ENCODE measurements at regions not wholly inside any gene's neighbourhood (a gene's known extent, or its start where the extent isn't known, plus 50 kb on each side); places are given as distances from the start of the nearest gene placed in this dataset.

DNA sequence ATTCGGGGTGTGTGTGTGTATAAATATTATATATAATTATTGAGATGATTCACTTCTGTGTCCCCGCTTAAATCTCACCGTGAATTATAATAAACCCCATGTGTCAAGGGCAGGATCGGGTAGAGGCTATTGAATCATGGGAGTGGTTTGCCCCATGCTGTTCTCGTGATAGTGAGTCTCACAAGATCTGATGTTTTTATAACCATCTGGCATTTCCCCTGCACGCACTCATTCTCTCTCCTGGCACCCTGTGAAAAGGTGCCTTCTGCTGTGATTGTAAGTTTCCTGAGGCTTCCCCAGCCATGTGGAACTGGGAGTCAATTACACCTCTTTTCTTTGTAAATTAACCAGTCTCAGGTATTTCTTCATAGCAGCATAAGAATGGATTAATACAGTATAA lies 851.4 kb upstream of the AGA start:
- Histone ChIP-seq H3K9ac (ENCODE audit: insufficient read length, low read depth) (no peak overlapping the region), H3K9me3 (ENCODE audit: insufficient read depth, low read length) (no peaks in the 10 kb centered on the region), H3K4me1 (ENCODE audit: insufficient read depth, insufficient read length) (no peaks in the 10 kb centered on the region), H3K36me3 (ENCODE audit: insufficient read depth, insufficient read length, low read length) (no peaks in the 10 kb centered on the region), H3K4me3 (ENCODE audit: insufficient read length, low read depth) (no peak overlapping the region), H3K27me3 (ENCODE audit: insufficient read depth, insufficient read length) (no peaks in the 10 kb centered on the region)
- TF ChIP-seq SUZ12 (IDR thresholded peaks at IDR 0.05; ENCODE audit: extremely low read depth, insufficient read depth, insufficient read length) = no peak
- no peak for TF ChIP-seq ZNF274 (IDR thresholded peaks at IDR 0.05; ENCODE audit: low read depth, low read length)
- TF ChIP-seq YY1 (IDR thresholded peaks at IDR 0.05; ENCODE audit: insufficient read depth, insufficient read length) = no peak
- no peak for DNase-seq (ENCODE audit: low read depth, low spot score)

GRCh38 chr4:178296669-178297068 lies 854.4 kb upstream of the AGA start:
- no peaks in the 10 kb centered on the region for H3K36me3 ChIP-seq (ENCODE audit: insufficient read depth, insufficient read length, low read length)
- no peaks in the 10 kb centered on the region for H3K9me3 ChIP-seq (ENCODE audit: insufficient read depth, low read length)
- no peak overlapping the region for H3K4me3 ChIP-seq (ENCODE audit: insufficient read length, low read depth)
- H3K27me3 ChIP-seq (ENCODE audit: insufficient read depth, insufficient read length) = no peaks in the 10 kb centered on the region
- no peak overlapping the region for H3K9ac ChIP-seq (ENCODE audit: insufficient read length, low read depth)
- DNase-seq (ENCODE audit: low read depth, low spot score) = no peak
- H3K4me1 ChIP-seq (ENCODE audit: insufficient read depth, insufficient read length) = no peaks in the 10 kb centered on the region
- no peak for TF ChIP-seq ZNF274 (IDR thresholded peaks at IDR 0.05; ENCODE audit: low read depth, low read length)
- no peak for TF ChIP-seq YY1 (IDR thresholded peaks at IDR 0.05; ENCODE audit: insufficient read depth, insufficient read length)
- TF ChIP-seq SUZ12 (IDR thresholded peaks at IDR 0.05; ENCODE audit: extremely low read depth, insufficient read depth, insufficient read length) = no peak

DNA sequence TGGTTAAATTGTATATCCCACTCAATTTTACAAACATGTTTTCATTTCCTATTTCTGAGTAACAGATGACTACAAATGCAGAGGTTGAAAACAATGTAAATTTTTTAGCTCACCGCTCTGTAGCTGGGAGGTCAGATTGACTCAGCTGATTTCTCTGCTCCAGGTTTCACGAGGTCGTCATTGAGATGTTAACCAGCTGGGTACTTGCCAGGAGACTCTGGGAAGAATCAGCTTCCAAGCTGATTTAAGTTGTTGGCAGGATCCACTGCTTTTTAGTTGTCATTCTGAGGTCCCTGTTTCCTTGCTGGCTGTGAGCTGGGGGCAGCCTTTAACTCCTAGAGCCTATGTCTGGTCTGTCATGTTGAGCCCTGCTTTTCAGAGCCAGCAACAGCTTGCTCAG lies 864.3 kb upstream of the AGA start:
- Histone ChIP-seq H3K9ac (ENCODE audit: insufficient read length, low read depth) (no peak overlapping the region), H3K36me3 (ENCODE audit: insufficient read depth, insufficient read length, low read length) (no peaks in the 10 kb centered on the region), H3K9me3 (ENCODE audit: insufficient read depth, low read length) (no peaks in the 10 kb centered on the region), H3K27me3 (ENCODE audit: insufficient read depth, insufficient read length) (no peaks in the 10 kb centered on the region), H3K4me1 (ENCODE audit: insufficient read depth, insufficient read length) (no peaks in the 10 kb centered on the region), H3K4me3 (ENCODE audit: insufficient read length, low read depth) (no peak overlapping the region)
- no peak for DNase-seq (ENCODE audit: low read depth, low spot score)
- no peak for TF ChIP-seq ZNF274 (IDR thresholded peaks at IDR 0.05; ENCODE audit: low read depth, low read length)
- TF ChIP-seq YY1 (IDR thresholded peaks at IDR 0.05; ENCODE audit: insufficient read depth, insufficient read length) = no peak
- no peak for TF ChIP-seq SUZ12 (IDR thresholded peaks at IDR 0.05; ENCODE audit: extremely low read depth, insufficient read depth, insufficient read length)

GRCh38 chr4:178309890-178310289 lies 867.7 kb upstream of the AGA start:
- H3K9ac ChIP-seq (ENCODE audit: insufficient read length, low read depth) = no peak overlapping the region
- H3K4me1 ChIP-seq (ENCODE audit: insufficient read depth, insufficient read length) = no peaks in the 10 kb centered on the region
- TF ChIP-seq YY1 (IDR thresholded peaks at IDR 0.05; ENCODE audit: insufficient read depth, insufficient read length) = no peak
- no peak for TF ChIP-seq ZNF274 (IDR thresholded peaks at IDR 0.05; ENCODE audit: low read depth, low read length)
- TF ChIP-seq SUZ12 (IDR thresholded peaks at IDR 0.05; ENCODE audit: extremely low read depth, insufficient read depth, insufficient read length) = no peak
- H3K4me3 ChIP-seq (ENCODE audit: insufficient read length, low read depth) = no peak overlapping the region
- no peaks in the 10 kb centered on the region for H3K27me3 ChIP-seq (ENCODE audit: insufficient read depth, insufficient read length)
- DNase-seq (ENCODE audit: low read depth, low spot score) = no peak
- no peaks in the 10 kb centered on the region for H3K36me3 ChIP-seq (ENCODE audit: insufficient read depth, insufficient read length, low read length)
- no peaks in the 10 kb centered on the region for H3K9me3 ChIP-seq (ENCODE audit: insufficient read depth, low read length)

- no peak overlapping the region for H3K4me3 ChIP-seq (ENCODE audit: insufficient read length, low read depth)
- H3K4me1 ChIP-seq (ENCODE audit: insufficient read depth, insufficient read length) = no peaks in the 10 kb centered on the region
- no peak overlapping the region for H3K9ac ChIP-seq (ENCODE audit: insufficient read length, low read depth)
- H3K36me3 ChIP-seq (ENCODE audit: insufficient read depth, insufficient read length, low read length) = no peaks in the 10 kb centered on the region
- H3K9me3 ChIP-seq (ENCODE audit: insufficient read depth, low read length) = no peaks in the 10 kb centered on the region
- H3K27me3 ChIP-seq (ENCODE audit: insufficient read depth, insufficient read length) = no peaks in the 10 kb centered on the region
- no peak for DNase-seq (ENCODE audit: low read depth, low spot score)
- TF ChIP-seq SUZ12 (IDR thresholded peaks at IDR 0.05; ENCODE audit: extremely low read depth, insufficient read depth, insufficient read length) (no peak), YY1 (IDR thresholded peaks at IDR 0.05; ENCODE audit: insufficient read depth, insufficient read length) (no peak), ZNF274 (IDR thresholded peaks at IDR 0.05; ENCODE audit: low read depth, low read length) (no peak)
These were observed 869.8 kb upstream of the AGA start for GRCh38 chr4:178311997-178312396.

DNA sequence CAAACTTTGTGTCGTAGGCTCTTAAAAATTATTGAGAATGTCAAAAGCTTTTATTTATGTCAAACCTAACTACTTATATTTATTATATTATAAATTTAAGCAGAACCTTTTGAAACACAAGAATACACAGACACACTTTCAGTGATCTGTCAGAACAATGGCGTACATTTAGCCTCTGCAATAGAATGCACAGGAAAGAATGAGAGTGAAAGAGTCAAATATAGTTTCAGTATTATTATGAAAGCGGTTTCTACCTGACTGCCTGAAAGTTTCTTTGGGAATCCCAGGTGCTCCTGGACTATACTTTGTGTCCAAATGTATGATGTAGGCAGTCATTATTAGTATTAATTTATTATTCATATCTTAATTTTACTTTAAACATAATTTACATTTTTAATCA lies 872.0 kb upstream of the AGA start:
- Histone ChIP-seq H3K4me3 (ENCODE audit: insufficient read length, low read depth) (no peak overlapping the region), H3K9ac (ENCODE audit: insufficient read length, low read depth) (no peak overlapping the region), H3K4me1 (ENCODE audit: insufficient read depth, insufficient read length) (no peaks in the 10 kb centered on the region), H3K36me3 (ENCODE audit: insufficient read depth, insufficient read length, low read length) (no peaks in the 10 kb centered on the region), H3K9me3 (ENCODE audit: insufficient read depth, low read length) (no peaks in the 10 kb centered on the region), H3K27me3 (ENCODE audit: insufficient read depth, insufficient read length) (no peaks in the 10 kb centered on the region)
- no peak for TF ChIP-seq SUZ12 (IDR thresholded peaks at IDR 0.05; ENCODE audit: extremely low read depth, insufficient read depth, insufficient read length)
- no peak for TF ChIP-seq YY1 (IDR thresholded peaks at IDR 0.05; ENCODE audit: insufficient read depth, insufficient read length)
- TF ChIP-seq ZNF274 (IDR thresholded peaks at IDR 0.05; ENCODE audit: low read depth, low read length) = no peak
- no peak for DNase-seq (ENCODE audit: low read depth, low spot score)

GRCh38 chr4:178316211-178316610 lies 874.0 kb upstream of the AGA start:
- Histone ChIP-seq H3K27me3 (ENCODE audit: insufficient read depth, insufficient read length) (no peaks in the 10 kb centered on the region), H3K4me1 (ENCODE audit: insufficient read depth, insufficient read length) (no peaks in the 10 kb centered on the region), H3K36me3 (ENCODE audit: insufficient read depth, insufficient read length, low read length) (no peaks in the 10 kb centered on the region), H3K4me3 (ENCODE audit: insufficient read length, low read depth) (no peak overlapping the region), H3K9ac (ENCODE audit: insufficient read length, low read depth) (no peak overlapping the region), H3K9me3 (ENCODE audit: insufficient read depth, low read length) (no peaks in the 10 kb centered on the region)
- TF ChIP-seq YY1 (IDR thresholded peaks at IDR 0.05; ENCODE audit: insufficient read depth, insufficient read length) (no peak), ZNF274 (IDR thresholded peaks at IDR 0.05; ENCODE audit: low read depth, low read length) (no peak), SUZ12 (IDR thresholded peaks at IDR 0.05; ENCODE audit: extremely low read depth, insufficient read depth, insufficient read length) (no peak)
- no peak for DNase-seq (ENCODE audit: low read depth, low spot score)

- no peak for DNase-seq (ENCODE audit: low read depth, low spot score)
- TF ChIP-seq SUZ12 (IDR thresholded peaks at IDR 0.05; ENCODE audit: extremely low read depth, insufficient read depth, insufficient read length) (no peak), YY1 (IDR thresholded peaks at IDR 0.05; ENCODE audit: insufficient read depth, insufficient read length) (no peak), ZNF274 (IDR thresholded peaks at IDR 0.05; ENCODE audit: low read depth, low read length) (no peak)
- H3K9ac ChIP-seq (ENCODE audit: insufficient read length, low read depth) = no peak overlapping the region
- H3K4me3 ChIP-seq (ENCODE audit: insufficient read length, low read depth) = no peak overlapping the region
- no peaks in the 10 kb centered on the region for H3K4me1 ChIP-seq (ENCODE audit: insufficient read depth, insufficient read length)
- no peaks in the 10 kb centered on the region for H3K36me3 ChIP-seq (ENCODE audit: insufficient read depth, insufficient read length, low read length)
- no peaks in the 10 kb centered on the region for H3K27me3 ChIP-seq (ENCODE audit: insufficient read depth, insufficient read length)
- H3K9me3 ChIP-seq (ENCODE audit: insufficient read depth, low read length) = no peaks in the 10 kb centered on the region
These were observed 877.8 kb upstream of the AGA start for GRCh38 chr4:178320003-178320402.

Data from NT2/D1 (cell line).